Stimulated activated CD8-positive, alpha-beta memory T cell treated with anti-CD3 and anti-CD28 coated beads, Interleukin-7, amount 100 ng/mL, for 48 hours (primary cell): ENCODE measurements at regions not wholly inside any gene's neighbourhood (a gene's known extent, or its start where the extent isn't known, plus 50 kb on each side); places are given as distances from the start of the nearest gene placed in this dataset.

Experiments
- DNase-seq, 2 donors: peaks; one replicate each; pipeline ENCODE4 v3.0.0-alpha.2; 2020; ENCODE audit warnings: low read depth in 1 of 2; ENCODE audit errors: extremely low read depth in 1 of 2

DNA sequence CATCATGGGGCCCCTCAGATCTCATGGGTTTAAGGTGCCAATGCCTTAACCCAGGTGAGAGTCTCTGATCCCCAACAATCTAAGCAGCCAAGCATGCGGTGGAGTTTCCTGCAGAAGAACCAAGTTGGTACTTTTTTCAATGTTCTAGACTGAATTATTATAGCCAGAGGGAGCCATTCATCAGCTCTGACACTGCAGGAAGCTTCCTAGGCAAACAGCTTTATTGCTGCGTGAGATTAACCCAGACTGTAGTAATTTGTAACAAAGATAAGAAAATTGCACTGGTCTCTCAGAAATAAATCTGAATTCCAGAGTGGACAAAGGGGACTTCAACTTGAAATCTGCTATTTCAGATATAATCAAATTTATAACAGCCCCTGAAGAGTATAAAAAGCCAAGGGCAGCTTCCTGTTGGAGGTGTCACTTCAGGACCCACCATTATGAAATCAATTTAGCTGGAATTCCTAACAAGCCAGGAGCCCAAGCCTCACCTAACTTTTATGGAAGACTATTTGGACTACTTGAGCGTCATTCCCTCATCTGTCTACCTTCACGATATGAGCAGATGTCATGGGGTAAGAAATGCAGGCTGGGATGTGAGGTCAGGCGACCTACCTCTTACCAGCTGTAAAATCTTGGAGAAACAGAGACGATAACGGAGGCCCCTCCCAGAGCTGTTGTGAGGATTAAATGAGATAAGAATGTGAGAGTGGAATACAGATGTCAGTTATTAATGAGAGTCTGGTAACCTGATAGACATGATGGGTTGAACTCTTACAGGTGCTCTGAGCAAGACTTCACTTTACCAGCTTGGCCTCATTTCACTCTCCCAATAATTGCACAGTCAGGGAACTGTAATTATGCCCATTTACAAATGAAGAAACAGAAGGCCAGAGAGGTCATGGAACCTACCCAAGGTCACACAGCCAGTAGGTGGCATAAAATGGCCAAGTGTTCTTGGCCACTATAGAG is 135.1 kb downstream of the RRAGC start:
- DNase-seq = no peak

- no peak for DNase-seq
These were observed 137.8 kb downstream of the RRAGC start for GRCh38 chr1:38721816-38722215.

GRCh38 chr1:38719880-38720279 is 139.7 kb downstream of the RRAGC start:
- no peak for DNase-seq

GRCh38 chr1:38718031-38718430 is 141.5 kb downstream of the RRAGC start:
- DNase-seq = no peak

DNA sequence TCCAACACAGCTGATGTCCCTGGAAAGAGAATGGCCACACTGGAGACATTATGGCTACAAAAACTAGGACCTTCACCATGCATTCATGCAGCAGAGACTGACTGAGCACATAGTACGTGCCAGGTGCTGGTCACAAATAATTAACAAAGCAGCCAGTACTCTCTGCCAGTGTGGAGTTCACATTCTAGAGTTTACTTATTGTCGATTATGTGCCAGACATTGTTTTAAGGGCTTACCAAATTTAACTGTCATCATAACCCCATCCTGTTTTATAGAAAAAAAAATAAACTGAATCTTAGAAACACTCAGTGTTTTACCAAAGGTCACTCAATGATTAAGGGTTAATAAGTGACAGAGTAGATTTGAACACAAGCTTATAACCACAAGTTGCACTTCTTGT is 143.3 kb downstream of the RRAGC start:
- DNase-seq = no peak

- no peak for DNase-seq
These were observed 144.2 kb downstream of the RRAGC start for GRCh38 chr1:38715415-38715814.

DNA sequence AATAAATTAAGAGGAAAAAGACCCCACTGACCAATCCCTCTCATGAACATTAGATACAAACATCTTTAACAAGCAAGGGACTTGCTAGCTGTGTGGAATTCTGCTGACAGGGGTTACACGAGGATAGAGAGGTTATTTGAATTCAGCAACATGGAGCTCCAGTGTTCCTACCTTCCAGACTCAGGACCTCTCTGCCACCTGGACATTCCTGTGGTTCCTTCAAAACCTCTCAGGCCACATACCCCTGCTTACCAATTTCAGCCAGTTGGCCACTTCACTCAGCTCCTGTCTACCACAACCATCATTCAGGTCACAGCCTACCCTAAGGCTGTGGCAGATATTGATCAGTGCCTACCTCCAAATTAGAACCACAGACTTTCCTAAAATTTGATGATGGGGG is 147.5 kb downstream of the RRAGC start:
- no peak for DNase-seq

- DNase-seq = no peak
These were observed 150.8 kb downstream of the RRAGC start for GRCh38 chr1:38708701-38709258.

DNA sequence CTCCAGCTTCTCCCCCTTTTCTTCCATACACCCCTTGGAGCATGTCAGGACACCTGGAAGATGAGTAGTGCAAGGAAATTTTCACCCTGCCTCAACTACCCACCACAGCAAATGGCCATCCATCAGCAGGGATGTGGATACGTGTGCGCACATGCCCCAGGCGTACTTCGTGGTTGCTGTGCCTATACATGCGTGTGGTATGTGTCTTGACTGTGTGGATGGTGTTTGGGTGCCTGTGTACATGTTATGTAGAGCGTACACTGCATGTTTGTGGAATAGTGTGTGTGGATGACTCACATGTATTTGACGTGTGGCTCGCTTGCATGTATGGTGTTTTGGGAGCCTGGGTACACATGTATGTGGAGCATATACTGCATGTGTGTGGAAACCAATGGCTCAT is 158.5 kb downstream of the RRAGC start:
- no peak for DNase-seq

GRCh38 chr1:38700077-38700470 is 159.5 kb downstream of the RRAGC start:
- DNase-seq = no peak

DNA sequence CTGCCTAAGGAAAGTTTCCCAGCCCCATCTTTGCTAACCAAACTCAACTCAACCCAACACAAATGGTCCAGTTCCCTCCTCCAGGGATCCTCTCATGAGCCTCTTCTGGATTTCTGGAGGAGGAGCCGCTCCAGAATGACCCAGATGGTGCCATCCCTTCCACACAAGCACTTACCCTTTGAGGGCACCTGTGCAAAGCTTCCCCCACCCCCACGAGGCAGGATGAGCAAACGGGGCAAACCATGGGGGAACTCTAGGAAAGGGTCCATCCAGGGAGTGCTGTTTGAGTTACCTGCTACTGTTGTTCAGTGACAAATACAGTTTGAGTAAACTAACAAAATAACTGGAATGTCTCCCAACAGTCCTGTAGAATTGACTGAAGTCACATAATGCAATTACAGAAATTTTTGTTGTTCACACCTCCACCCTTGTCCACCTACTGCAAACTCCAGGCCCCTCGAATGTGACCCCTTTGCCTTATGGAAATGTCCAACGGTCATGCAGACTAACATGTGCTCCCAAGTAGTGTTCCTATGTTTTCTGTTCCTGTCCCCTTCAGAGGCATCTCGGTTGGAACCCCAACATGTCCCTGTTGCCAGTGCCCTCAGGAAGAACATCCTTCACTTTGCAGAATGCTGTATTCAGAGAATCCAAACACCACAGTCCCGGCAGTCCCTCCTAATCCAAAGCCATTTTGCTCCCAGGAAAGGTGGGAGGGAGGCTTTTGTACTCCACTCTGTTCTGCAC is 160.1 kb downstream of the RRAGC start:
- DNase-seq = no peak

DNA sequence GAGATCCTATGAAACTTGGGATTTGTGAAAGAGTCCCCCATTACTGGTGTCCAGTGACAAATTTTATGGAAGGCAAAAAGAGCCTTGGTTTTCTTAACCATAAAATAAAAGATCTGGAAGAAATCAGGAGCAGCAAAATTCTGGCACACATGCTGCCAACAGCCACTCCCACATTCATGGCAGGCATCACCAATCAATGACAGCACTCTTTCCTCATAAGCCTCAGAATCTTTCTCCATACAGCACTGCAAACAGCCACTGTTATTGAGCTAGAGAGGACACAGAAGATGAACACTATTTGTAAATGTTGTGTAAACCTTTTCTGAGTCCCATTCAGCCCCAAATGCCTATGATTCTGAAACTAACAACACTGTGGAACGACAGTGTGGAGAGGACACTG is 162.2 kb downstream of the RRAGC start:
- DNase-seq = no peak

DNA sequence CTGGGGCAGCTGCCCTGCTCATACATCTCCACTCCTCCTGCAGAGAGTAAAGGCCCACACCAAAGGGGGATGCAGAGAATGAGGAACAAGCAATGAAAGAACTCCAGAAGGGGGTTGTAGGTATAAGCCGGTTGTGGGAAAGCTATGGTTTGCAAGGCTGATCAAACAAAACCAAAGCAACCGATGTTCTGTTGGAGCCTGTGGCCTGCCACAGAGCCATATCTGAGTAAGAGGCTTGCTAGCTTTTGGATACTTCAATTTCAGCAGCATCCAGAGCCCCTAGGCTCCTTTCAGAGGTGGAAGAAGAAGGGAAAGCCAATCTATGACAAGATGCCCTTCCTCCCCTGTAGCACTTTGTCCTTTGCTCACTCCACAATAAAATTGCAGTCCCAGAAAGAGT is 163.2 kb downstream of the RRAGC start:
- DNase-seq = no peak

DNA sequence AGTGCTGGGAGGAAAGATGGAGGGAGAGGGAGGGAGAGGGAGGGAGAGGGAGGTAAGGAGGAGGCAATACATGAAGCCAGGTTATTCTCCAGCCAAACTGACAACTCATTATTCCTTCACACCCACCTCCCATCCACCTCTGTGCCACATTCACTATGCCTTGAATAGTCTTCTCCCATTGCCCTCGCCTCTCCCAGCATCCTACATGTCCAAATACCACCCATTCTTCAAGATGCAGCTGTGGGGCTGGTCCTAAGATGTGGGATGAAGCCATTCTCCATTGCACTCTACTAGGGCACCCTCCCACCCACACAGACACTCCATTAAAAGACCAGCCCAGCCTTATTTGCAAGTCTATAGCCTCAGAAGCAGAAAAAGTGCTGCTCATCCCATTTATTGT is 165.8 kb downstream of the RRAGC start:
- no peak for DNase-seq

- no peak for DNase-seq
These were observed 166.5 kb downstream of the RRAGC start for GRCh38 chr1:38693031-38693430.

GRCh38 chr1:38690790-38691449 is 168.7 kb downstream of the RRAGC start:
- no peak for DNase-seq

DNA sequence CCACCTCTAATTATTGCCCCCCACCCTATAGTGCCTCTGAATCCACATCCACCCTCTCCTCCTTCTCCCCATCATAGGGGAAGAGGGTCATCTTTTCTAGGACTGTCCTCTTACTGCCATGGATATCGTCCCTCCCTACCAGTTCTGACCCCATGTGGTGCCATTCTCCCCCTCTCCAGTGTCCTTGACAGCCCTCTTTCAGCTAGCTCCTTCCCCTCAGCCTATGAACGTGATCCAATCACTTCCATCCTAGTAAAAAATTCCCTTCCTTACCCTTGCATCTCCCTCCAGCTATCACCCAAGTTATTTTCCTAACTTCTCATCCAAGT is 172.7 kb downstream of the RRAGC start:
- no peak for DNase-seq

GRCh38 chr1:38686167-38686926 is 173.2 kb downstream of the RRAGC start:
- no peak for DNase-seq

DNA sequence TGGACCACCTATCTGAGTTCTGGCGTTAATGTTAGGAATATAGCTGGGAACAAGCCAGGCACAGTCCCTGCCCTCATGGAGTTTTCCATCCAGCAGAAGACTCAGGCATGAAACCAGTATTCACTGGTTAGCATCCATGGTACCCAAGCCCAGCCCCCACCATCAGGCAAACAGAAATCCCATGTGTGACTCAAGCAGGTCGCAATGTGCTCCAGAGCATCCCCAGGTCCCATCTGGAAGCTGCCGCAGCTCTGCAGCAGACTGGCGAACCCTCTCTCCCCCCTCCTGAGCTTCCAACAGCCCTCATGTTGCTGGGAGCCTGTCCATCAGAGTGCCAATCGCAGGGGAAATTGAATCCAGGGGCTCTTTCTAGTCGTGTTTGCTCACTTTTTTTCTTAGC is 174.2 kb downstream of the RRAGC start:
- no peak for DNase-seq

GRCh38 chr1:38680801-38681510 is 178.6 kb downstream of the RRAGC start:
- no peak for DNase-seq
